GM12872 (cell line): ENCODE measurements at regions not wholly inside any gene's neighbourhood (a gene's known extent, or its start where the extent isn't known, plus 50 kb on each side); places are given as distances from the start of the nearest gene placed in this dataset.

Experiments
- TF ChIP-seq, protein P1 (sequence below): IDR thresholded peaks from 3 replicates; pipeline ENCODE4 v1.5.1; 2011; ENCODE audit warnings: low read depth, mild to moderate bottlenecking, low read length, moderate library complexity; ENCODE audit not compliant: insufficient read depth

DNA sequence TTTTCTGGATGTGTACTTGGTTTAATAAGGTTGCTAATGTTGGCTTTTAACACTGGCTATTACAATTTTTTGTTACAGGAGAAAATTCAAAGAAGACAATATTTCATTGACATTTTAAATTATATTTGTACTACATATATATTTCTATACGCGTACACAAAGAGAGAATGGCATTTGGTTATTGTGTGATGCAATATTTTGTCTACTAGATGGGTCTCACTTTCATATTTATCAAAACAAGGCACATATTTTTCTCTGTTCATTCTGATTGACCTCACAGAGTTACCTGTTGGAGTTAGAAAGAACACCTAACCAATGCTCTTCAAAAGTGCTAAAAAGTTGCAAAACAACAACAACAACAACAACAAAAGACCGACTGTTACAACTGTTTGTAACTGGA is 50.2 kb upstream of the VGLL3 start:
- TF ChIP-seq, protein P1, sequence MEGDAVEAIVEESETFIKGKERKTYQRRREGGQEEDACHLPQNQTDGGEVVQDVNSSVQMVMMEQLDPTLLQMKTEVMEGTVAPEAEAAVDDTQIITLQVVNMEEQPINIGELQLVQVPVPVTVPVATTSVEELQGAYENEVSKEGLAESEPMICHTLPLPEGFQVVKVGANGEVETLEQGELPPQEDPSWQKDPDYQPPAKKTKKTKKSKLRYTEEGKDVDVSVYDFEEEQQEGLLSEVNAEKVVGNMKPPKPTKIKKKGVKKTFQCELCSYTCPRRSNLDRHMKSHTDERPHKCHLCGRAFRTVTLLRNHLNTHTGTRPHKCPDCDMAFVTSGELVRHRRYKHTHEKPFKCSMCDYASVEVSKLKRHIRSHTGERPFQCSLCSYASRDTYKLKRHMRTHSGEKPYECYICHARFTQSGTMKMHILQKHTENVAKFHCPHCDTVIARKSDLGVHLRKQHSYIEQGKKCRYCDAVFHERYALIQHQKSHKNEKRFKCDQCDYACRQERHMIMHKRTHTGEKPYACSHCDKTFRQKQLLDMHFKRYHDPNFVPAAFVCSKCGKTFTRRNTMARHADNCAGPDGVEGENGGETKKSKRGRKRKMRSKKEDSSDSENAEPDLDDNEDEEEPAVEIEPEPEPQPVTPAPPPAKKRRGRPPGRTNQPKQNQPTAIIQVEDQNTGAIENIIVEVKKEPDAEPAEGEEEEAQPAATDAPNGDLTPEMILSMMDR = no peak
